Neural cell (in vitro differentiated cells): ENCODE measurements at regions not wholly inside any gene's neighbourhood (a gene's known extent, or its start where the extent isn't known, plus 50 kb on each side); places are given as distances from the start of the nearest gene placed in this dataset.

Source experiments
- H2AFZ ChIP-seq: fragments of 200-600, 300-800 bp; sonication (generic), shearing (Covaris generic); 2 replicates; pipeline ENCODE4 v1.6.0; 2014; ENCODE audit warnings: low read depth, mild to moderate bottlenecking, antibody characterized with exemption, low read length, moderate library complexity
- H3F3A ChIP-seq: fragments of 200-600 bp; shearing (Covaris generic); 2 replicates; pipeline ENCODE4 v1.6.1; 2016; ENCODE audit warnings: mild to moderate bottlenecking, moderate library complexity, mixed read lengths, antibody characterized with exemption, low read length; ENCODE audit not compliant: insufficient read depth, poor library complexity, severe bottlenecking
- H3K27ac ChIP-seq: fragments of 200-600, 300-800 bp; sonication (generic), shearing (Covaris generic); 2 replicates; pipeline ENCODE4 v1.5.1; 2014; ENCODE audit warnings: mild to moderate bottlenecking, low read length, moderate library complexity
- H3K27me3 ChIP-seq: fragments of 300-800, 200-600 bp; sonication (generic), shearing (Covaris generic); 2 replicates; pipeline ENCODE4 v1.6.0; 2014; ENCODE audit warnings: mild to moderate bottlenecking, low read depth, low read length, moderate library complexity; ENCODE audit not compliant: insufficient read depth
- H3K36me3 ChIP-seq: fragments of 300-800, 200-600 bp; sonication (generic), shearing (Covaris generic); 2 replicates; pipeline ENCODE4 v1.5.1; 2014; ENCODE audit warnings: mild to moderate bottlenecking, antibody characterized with exemption, low read length, moderate library complexity; ENCODE audit not compliant: insufficient read depth
- H3K4me2 ChIP-seq: fragments of 300-800, 200-600 bp; sonication (generic), shearing (Covaris generic); 2 replicates; pipeline ENCODE4 v1.6.0; 2014; ENCODE audit warnings: mild to moderate bottlenecking, low read length
- H3K4me3 ChIP-seq: fragments of 300-800, 200-600 bp; sonication (generic), shearing (Covaris generic); 2 replicates; pipeline ENCODE4 v1.5.1; 2014; ENCODE audit warnings: mild to moderate bottlenecking, low read length, moderate library complexity
- H3K79me2 ChIP-seq: fragments of 200-600 bp; shearing (Covaris generic); replicated peaks from 2 replicates; pipeline ENCODE4 v1.6.0; 2014; ENCODE audit warnings: mild to moderate bottlenecking, low read length, moderate library complexity; ENCODE audit not compliant: insufficient read depth
- H3K9ac ChIP-seq: fragments of 300-800, 200-600 bp; sonication (generic), shearing (Covaris generic); 2 replicates; pipeline ENCODE4 v1.6.1; 2016; ENCODE audit warnings: mild to moderate bottlenecking, low read length, mixed read lengths
- H3K9me2 ChIP-seq: fragments of 200-600 bp; shearing (Covaris generic); 2 replicates; pipeline ENCODE4 v1.6.1; 2016; ENCODE audit warnings: mild to moderate bottlenecking, low read length, mixed read lengths; ENCODE audit not compliant: insufficient read depth
- H3K9me3 ChIP-seq: fragments of 200-600, 300-800 bp; sonication (generic), shearing (Covaris generic); 2 replicates; pipeline ENCODE4 v1.6.1; 2016; ENCODE audit warnings: mild to moderate bottlenecking, mixed run types, low read length, moderate library complexity, mixed read lengths
- H4K20me1 ChIP-seq: fragments of 200-600 bp; shearing (Covaris generic); 2 replicates; pipeline ENCODE4 v1.6.1; 2016; ENCODE audit warnings: mild to moderate bottlenecking, mixed run types; ENCODE audit not compliant: insufficient read depth
- EP300 ChIP-seq: fragments of 450-650 bp; conservative IDR thresholded peaks from 2 replicates; pipeline ENCODE4 v1.6.1; 2014; ENCODE audit warnings: antibody characterized with exemption, mild to moderate bottlenecking, moderate library complexity; ENCODE audit not compliant: poor library complexity, severe bottlenecking
- EZH2 ChIP-seq: fragments of 200-600, 300-800 bp; shearing (Covaris generic), sonication (generic); IDR thresholded peaks from 2 replicates; pipeline ENCODE4 v1.6.1; 2014; ENCODE audit warnings: antibody characterized with exemption, low read length, borderline replicate concordance, mild to moderate bottlenecking; ENCODE audit not compliant: insufficient read depth, poor library complexity, severe bottlenecking
- MXI1 ChIP-seq: fragments of 450-650 bp; conservative IDR thresholded peaks from 2 replicates; pipeline ENCODE4 v1.6.1; 2014; ENCODE audit warnings: antibody characterized with exemption, mild to moderate bottlenecking; ENCODE audit not compliant: poor library complexity, severe bottlenecking
- POLR2AphosphoS5 ChIP-seq: IDR thresholded peaks from 2 replicates; pipeline ENCODE4 v1.6.1; 2012
- RAD21 ChIP-seq: fragments of 450-650 bp; conservative IDR thresholded peaks from 2 replicates; pipeline ENCODE4 v1.6.1; 2014; ENCODE audit warnings: antibody characterized with exemption, mild to moderate bottlenecking, moderate library complexity
- SMC3 ChIP-seq: fragments of 450-650 bp; conservative IDR thresholded peaks from 2 replicates; pipeline ENCODE4 v1.6.1; 2014; ENCODE audit warnings: antibody characterized with exemption, mild to moderate bottlenecking, moderate library complexity; ENCODE audit not compliant: poor library complexity
- TAF1 ChIP-seq: IDR thresholded peaks from 2 replicates; pipeline ENCODE4 v1.6.1; 2012; ENCODE audit warnings: low read depth
- TF ChIP-seq, protein P1 (sequence below): fragments of 450-650 bp; IDR thresholded peaks from 2 replicates; pipeline ENCODE4 v1.5.1; 2014; ENCODE audit warnings: antibody characterized with exemption, mild to moderate bottlenecking, moderate library complexity; ENCODE audit not compliant: poor library complexity, severe bottlenecking
- TF ChIP-seq, protein P2 (sequence below): IDR thresholded peaks from 2 replicates; pipeline ENCODE4 v1.6.1; 2012; ENCODE audit warnings: borderline replicate concordance

DNA sequence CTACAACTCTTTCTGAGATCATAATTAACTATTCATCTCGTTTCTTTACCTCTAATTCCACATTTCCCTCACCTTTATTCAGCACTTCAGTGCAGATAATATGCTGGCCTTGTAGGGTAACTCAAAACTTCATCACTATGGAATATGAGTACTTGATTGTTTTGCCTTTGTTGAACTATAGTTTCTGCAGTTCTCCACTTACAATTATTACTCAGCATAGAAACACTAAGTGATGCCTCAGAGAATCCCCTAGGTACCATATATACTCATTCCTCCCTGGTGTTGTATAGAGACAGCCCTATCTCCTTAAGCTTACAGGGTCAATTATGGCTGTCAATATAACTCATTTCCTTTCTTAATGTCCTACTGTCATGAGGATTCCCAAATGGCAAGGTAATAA is 380.6 kb upstream of the RBMS3 start:
- H3K4me2 ChIP-seq = no peak overlapping the region
- no peaks in the 10 kb centered on the region for H3F3A ChIP-seq
- no peaks in the 10 kb centered on the region for H3K36me3 ChIP-seq
- no peak overlapping the region for H3K27ac ChIP-seq
- no peaks in the 10 kb centered on the region for H3K79me2 ChIP-seq
- H3K9ac ChIP-seq = no peak overlapping the region
- H2AFZ ChIP-seq = no peak overlapping the region
- no peaks in the 10 kb centered on the region for H3K9me3 ChIP-seq
- H3K27me3 ChIP-seq = no peaks in the 10 kb centered on the region
- no peaks in the 10 kb centered on the region for H3K9me2 ChIP-seq
- no peaks in the 10 kb centered on the region for H4K20me1 ChIP-seq
- no peak overlapping the region for H3K4me3 ChIP-seq
- TF ChIP-seq MXI1 (no peak), EZH2 (no peak), EP300 (no peak)
- TF ChIP-seq, protein P1, sequence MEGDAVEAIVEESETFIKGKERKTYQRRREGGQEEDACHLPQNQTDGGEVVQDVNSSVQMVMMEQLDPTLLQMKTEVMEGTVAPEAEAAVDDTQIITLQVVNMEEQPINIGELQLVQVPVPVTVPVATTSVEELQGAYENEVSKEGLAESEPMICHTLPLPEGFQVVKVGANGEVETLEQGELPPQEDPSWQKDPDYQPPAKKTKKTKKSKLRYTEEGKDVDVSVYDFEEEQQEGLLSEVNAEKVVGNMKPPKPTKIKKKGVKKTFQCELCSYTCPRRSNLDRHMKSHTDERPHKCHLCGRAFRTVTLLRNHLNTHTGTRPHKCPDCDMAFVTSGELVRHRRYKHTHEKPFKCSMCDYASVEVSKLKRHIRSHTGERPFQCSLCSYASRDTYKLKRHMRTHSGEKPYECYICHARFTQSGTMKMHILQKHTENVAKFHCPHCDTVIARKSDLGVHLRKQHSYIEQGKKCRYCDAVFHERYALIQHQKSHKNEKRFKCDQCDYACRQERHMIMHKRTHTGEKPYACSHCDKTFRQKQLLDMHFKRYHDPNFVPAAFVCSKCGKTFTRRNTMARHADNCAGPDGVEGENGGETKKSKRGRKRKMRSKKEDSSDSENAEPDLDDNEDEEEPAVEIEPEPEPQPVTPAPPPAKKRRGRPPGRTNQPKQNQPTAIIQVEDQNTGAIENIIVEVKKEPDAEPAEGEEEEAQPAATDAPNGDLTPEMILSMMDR = no peak

DNA sequence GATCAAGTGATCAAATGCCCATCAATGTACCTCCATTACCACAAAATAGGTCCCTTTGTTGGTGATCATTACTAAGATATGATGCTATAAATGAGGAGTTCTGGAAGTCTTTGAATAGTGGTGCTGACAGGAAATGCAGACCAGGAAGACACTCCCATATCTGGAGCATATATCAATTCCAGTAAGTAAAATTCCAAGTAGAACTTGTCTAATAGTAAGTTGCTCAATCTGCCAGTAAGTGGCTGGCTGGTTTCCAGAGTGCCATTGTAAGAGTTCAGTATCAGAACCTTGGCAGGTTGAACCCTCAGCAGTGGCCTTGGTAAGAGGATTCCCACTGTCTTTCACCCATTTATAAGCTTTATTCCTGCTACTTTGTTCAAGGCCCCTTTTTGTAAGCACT is 379.9 kb upstream of the RBMS3 start:
- H3K27ac ChIP-seq = no peak overlapping the region
- H3K4me2 ChIP-seq = no peak overlapping the region
- no peak overlapping the region for H3K9ac ChIP-seq
- H3K9me2 ChIP-seq = no peaks in the 10 kb centered on the region
- H3K4me3 ChIP-seq = no peak overlapping the region
- H3K36me3 ChIP-seq = no peaks in the 10 kb centered on the region
- H3F3A ChIP-seq = no peaks in the 10 kb centered on the region
- H3K79me2 ChIP-seq = no peaks in the 10 kb centered on the region
- H4K20me1 ChIP-seq = no peaks in the 10 kb centered on the region
- no peaks in the 10 kb centered on the region for H3K27me3 ChIP-seq
- no peak overlapping the region for H2AFZ ChIP-seq
- TF ChIP-seq, protein P1 = no peak
- TF ChIP-seq, protein P2, sequence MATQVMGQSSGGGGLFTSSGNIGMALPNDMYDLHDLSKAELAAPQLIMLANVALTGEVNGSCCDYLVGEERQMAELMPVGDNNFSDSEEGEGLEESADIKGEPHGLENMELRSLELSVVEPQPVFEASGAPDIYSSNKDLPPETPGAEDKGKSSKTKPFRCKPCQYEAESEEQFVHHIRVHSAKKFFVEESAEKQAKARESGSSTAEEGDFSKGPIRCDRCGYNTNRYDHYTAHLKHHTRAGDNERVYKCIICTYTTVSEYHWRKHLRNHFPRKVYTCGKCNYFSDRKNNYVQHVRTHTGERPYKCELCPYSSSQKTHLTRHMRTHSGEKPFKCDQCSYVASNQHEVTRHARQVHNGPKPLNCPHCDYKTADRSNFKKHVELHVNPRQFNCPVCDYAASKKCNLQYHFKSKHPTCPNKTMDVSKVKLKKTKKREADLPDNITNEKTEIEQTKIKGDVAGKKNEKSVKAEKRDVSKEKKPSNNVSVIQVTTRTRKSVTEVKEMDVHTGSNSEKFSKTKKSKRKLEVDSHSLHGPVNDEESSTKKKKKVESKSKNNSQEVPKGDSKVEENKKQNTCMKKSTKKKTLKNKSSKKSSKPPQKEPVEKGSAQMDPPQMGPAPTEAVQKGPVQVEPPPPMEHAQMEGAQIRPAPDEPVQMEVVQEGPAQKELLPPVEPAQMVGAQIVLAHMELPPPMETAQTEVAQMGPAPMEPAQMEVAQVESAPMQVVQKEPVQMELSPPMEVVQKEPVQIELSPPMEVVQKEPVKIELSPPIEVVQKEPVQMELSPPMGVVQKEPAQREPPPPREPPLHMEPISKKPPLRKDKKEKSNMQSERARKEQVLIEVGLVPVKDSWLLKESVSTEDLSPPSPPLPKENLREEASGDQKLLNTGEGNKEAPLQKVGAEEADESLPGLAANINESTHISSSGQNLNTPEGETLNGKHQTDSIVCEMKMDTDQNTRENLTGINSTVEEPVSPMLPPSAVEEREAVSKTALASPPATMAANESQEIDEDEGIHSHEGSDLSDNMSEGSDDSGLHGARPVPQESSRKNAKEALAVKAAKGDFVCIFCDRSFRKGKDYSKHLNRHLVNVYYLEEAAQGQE = no peak
- TF ChIP-seq POLR2AphosphoS5 (no peak), EP300 (no peak), SMC3 (no peak), EZH2 (no peak), RAD21 (no peak), MXI1 (no peak), TAF1 (no peak)
- no peaks in the 10 kb centered on the region for H3K9me3 ChIP-seq
